H1 (cell line): ENCODE measurements at regions not wholly inside any gene's neighbourhood (a gene's known extent, or its start where the extent isn't known, plus 50 kb on each side); places are given as distances from the start of the nearest gene placed in this dataset.
A peak's percentile ranks its signal among the peaks of the same experiment; 100 is the strongest.

Experiments
- CTCF ChIA-PET: fragments of 300-600 bp; sonication (Branson Sonifier 250); formaldehyde crosslinking; loops from one replicate; lab custom pipeline; 2021; ENCODE audit not compliant: partially characterized antibody; lab: Charles Lee
- POLR2A ChIA-PET: fragments of 300-600 bp; sonication (Branson Sonifier 250); formaldehyde crosslinking; loops from one replicate; lab custom pipeline; 2021; ENCODE audit warnings: inconsistent platforms; ENCODE audit not compliant: partially characterized antibody; lab: Charles Lee
- DNase-seq, 2 experiments: peaks; one replicate each; pipeline versions ENCODE4 v3.0.0 to v3.0.0-alpha.2; 2010 to 2022; ENCODE audit warnings: low spot score in 2 of 2, low read depth in 1 of 2, mixed read lengths in 1 of 2
- FAIRE-seq: peaks from 2 replicates; lab custom pipeline; 2011; peaks lifted over from hg19 to GRCh38; lab: Jason Lieb, UNC
- H2AFZ ChIP-seq: 2 replicates; pipeline ENCODE4 v1.8.1; 2012; ENCODE audit warnings: low read length, inconsistent platforms
- H2AK5ac ChIP-seq: 2 replicates; pipeline ENCODE4 v1.6.1; 2013; ENCODE audit warnings: low read depth, low read length
- H2BK120ac ChIP-seq: replicated peaks from 2 replicates; pipeline ENCODE3; 2013; ENCODE audit warnings: low read depth, low read length, inconsistent platforms
- H2BK12ac ChIP-seq: 2 replicates; pipeline ENCODE4 v1.6.1; 2013; ENCODE audit warnings: low read depth, low read length
- H2BK15ac ChIP-seq: 2 replicates; pipeline ENCODE4 v1.6.1; 2013; ENCODE audit warnings: low read length
- H2BK20ac ChIP-seq: 2 replicates; pipeline ENCODE4 v1.6.1; 2013; ENCODE audit warnings: low read length
- H2BK5ac ChIP-seq: 2 replicates; pipeline ENCODE4 v1.6.1; 2013; ENCODE audit warnings: low read depth, low read length
- H3K14ac ChIP-seq: 2 replicates; pipeline ENCODE4 v1.6.1; 2013; ENCODE audit warnings: inconsistent platforms; ENCODE audit not compliant: insufficient read length
- H3K18ac ChIP-seq: 2 replicates; pipeline ENCODE4 v1.6.1; 2013; ENCODE audit warnings: low read length; ENCODE audit errors: extremely low read depth
- H3K23ac ChIP-seq: 2 replicates; pipeline ENCODE4 v1.6.1; 2013; ENCODE audit warnings: inconsistent platforms; ENCODE audit not compliant: insufficient read length
- H3K23me2 ChIP-seq: 2 replicates; pipeline ENCODE4 v1.6.1; 2013; ENCODE audit warnings: low read depth, low read length
- H3K27ac ChIP-seq: 2 replicates; pipeline ENCODE4 v1.6.1; 2011; ENCODE audit warnings: low read depth, low read length, inconsistent platforms
- H3K27me3 ChIP-seq, 4 experiments: replicated peaks in 1 of 4; 1 replicate in 1 of 4; 2 replicates in 3 of 4; pipeline versions ENCODE4 v1.6.1 to v1.8.1; 2011 to 2013; ENCODE audit warnings: low read length in 3 of 4, mild to moderate bottlenecking in 3 of 4, inconsistent platforms in 2 of 4, mixed read lengths in 2 of 4, moderate library complexity in 1 of 4; ENCODE audit not compliant: control insufficient read depth in 3 of 4, insufficient read depth in 3 of 4; ENCODE audit errors: extremely low read depth in 1 of 4
- H3K36me3 ChIP-seq, 4 experiments: 2 replicates each; pipeline versions ENCODE4 v1.6.1 to v1.8.1; 2011 to 2013; ENCODE audit warnings: mild to moderate bottlenecking in 4 of 4, low read length in 3 of 4, moderate library complexity in 2 of 4, control low read depth in 1 of 4, inconsistent platforms in 1 of 4; ENCODE audit not compliant: insufficient read depth in 4 of 4, control insufficient read depth in 2 of 4
- H3K4ac ChIP-seq: replicated peaks from 2 replicates; pipeline ENCODE3; 2013; ENCODE audit warnings: low read length, low read depth, mixed read lengths, inconsistent platforms; ENCODE audit not compliant: insufficient read length
- H3K4me1 ChIP-seq, 4 experiments: replicated peaks in 1 of 4; 1 replicate in 1 of 4; 2 replicates in 3 of 4; pipeline versions ENCODE4 v1.6.1 to v1.8.1; 2011 to 2013; ENCODE audit warnings: low read length in 3 of 4, inconsistent platforms in 2 of 4, mixed read lengths in 1 of 4; ENCODE audit not compliant: insufficient read depth in 4 of 4, control insufficient read depth in 3 of 4
- H3K4me2 ChIP-seq, 2 experiments: 2 replicates each; pipeline versions ENCODE4 v1.6.1 to v1.8.1; 2011 to 2013; ENCODE audit warnings: low read depth in 2 of 2, low read length in 2 of 2, control low read depth in 1 of 2, inconsistent platforms in 1 of 2, mild to moderate bottlenecking in 1 of 2; ENCODE audit not compliant: insufficient read depth in 1 of 2
- H3K4me3 ChIP-seq, 4 experiments: fragments of 200-600, 300-600 bp in 1 of 4; sonication (generic), shearing (Covaris generic), sonication (Bioruptor Twin) in 1 of 4; 2 replicates each; pipeline versions ENCODE4 v1.5.1 to v1.8.1; 2011 to 2016; ENCODE audit warnings: low read length in 4 of 4, low read depth in 3 of 4, control low read depth in 2 of 4, inconsistent platforms in 2 of 4, mild to moderate bottlenecking in 2 of 4, mixed read lengths in 1 of 4, moderate library complexity in 1 of 4; ENCODE audit not compliant: insufficient read depth in 2 of 4; ENCODE audit errors: extremely low read depth in 1 of 4
- H3K56ac ChIP-seq: replicated peaks from 2 replicates; pipeline ENCODE3; 2013; ENCODE audit warnings: low read depth, mild to moderate bottlenecking, mixed read lengths, low read length, inconsistent platforms; ENCODE audit not compliant: insufficient read length
- H3K79me1 ChIP-seq: 2 replicates; pipeline ENCODE4 v1.6.1; 2013; ENCODE audit warnings: low read depth, low read length, control low read depth
- H3K79me2 ChIP-seq, 2 experiments: 2 replicates each; pipeline versions ENCODE4 v1.6.1 to v1.8.1; 2012 to 2013; ENCODE audit warnings: low read length in 2 of 2, mild to moderate bottlenecking in 2 of 2, inconsistent platforms in 1 of 2; ENCODE audit not compliant: insufficient read depth in 2 of 2, control insufficient read depth in 1 of 2
- H3K9ac ChIP-seq, 4 experiments: replicated peaks in 1 of 4; 1 replicate in 1 of 4; 2 replicates in 3 of 4; pipeline versions ENCODE4 v1.6.1 to v1.8.1; 2011 to 2013; ENCODE audit warnings: low read depth in 3 of 4, low read length in 3 of 4, control low read depth in 2 of 4, mild to moderate bottlenecking in 2 of 4, moderate library complexity in 2 of 4, inconsistent platforms in 1 of 4; ENCODE audit errors: extremely low read depth in 1 of 4
- H3K9me3 ChIP-seq, 2 experiments: 2 replicates each; pipeline versions ENCODE4 v1.6.1 to v1.8.1; 2012 to 2013; ENCODE audit warnings: mild to moderate bottlenecking in 2 of 2, moderate library complexity in 2 of 2, control low read depth in 1 of 2, inconsistent platforms in 1 of 2, low read depth in 1 of 2, low read length in 1 of 2, mixed read lengths in 1 of 2; ENCODE audit not compliant: insufficient read depth in 2 of 2
- H4K20me1 ChIP-seq, 2 experiments: replicated peaks in 1 of 2; 2 replicates each; pipeline versions ENCODE3 to v1.8.1; 2011 to 2013; ENCODE audit warnings: inconsistent platforms in 2 of 2, low read length in 2 of 2, mild to moderate bottlenecking in 1 of 2; ENCODE audit not compliant: insufficient read depth in 2 of 2, control insufficient read depth in 1 of 2
- H4K5ac ChIP-seq: 2 replicates; pipeline ENCODE4 v1.6.1; 2013; ENCODE audit warnings: low read length, low read depth, mixed read lengths, inconsistent platforms; ENCODE audit not compliant: insufficient read length
- H4K8ac ChIP-seq: 2 replicates; pipeline ENCODE4 v1.8.0; 2013; ENCODE audit warnings: mild to moderate bottlenecking, moderate library complexity, low read length, inconsistent platforms; ENCODE audit not compliant: insufficient read depth; ENCODE audit errors: extremely low read depth
- H4K91ac ChIP-seq: replicated peaks from 2 replicates; pipeline ENCODE3; 2013; ENCODE audit warnings: low read length, mixed read lengths, inconsistent platforms; ENCODE audit not compliant: insufficient read length
- ATF2 ChIP-seq: IDR thresholded peaks from 2 replicates; pipeline ENCODE4 v1.6.1; 2012; ENCODE audit warnings: low read length, inconsistent platforms
- CHD2 ChIP-seq: IDR thresholded peaks from 2 replicates; pipeline ENCODE4 v1.6.1; 2012; ENCODE audit warnings: low read length, improper control_type of control experiment
- CREB1 ChIP-seq: IDR thresholded peaks from 2 replicates; pipeline ENCODE4 v1.6.1; 2012; ENCODE audit warnings: inconsistent platforms
- GABPA ChIP-seq: IDR thresholded peaks from 2 replicates; pipeline ENCODE4 v1.6.1; 2011; ENCODE audit warnings: mild to moderate bottlenecking, low read length, moderate library complexity, borderline replicate concordance; ENCODE audit not compliant: insufficient read depth
- HDAC2 ChIP-seq, 2 experiments: fragments of 300-600 bp in 1 of 2; sonication (generic) in 1 of 2; IDR thresholded peaks; 2 replicates each; pipeline ENCODE4 v1.6.1; 2011 to 2012; ENCODE audit warnings: low read depth in 2 of 2, low read length in 2 of 2, mild to moderate bottlenecking in 2 of 2, moderate library complexity in 2 of 2, borderline replicate concordance in 1 of 2, inconsistent platforms in 1 of 2
- HDAC6 ChIP-seq: IDR thresholded peaks from one replicate; pipeline ENCODE4 v1.7.1; 2012; ENCODE audit warnings: low read depth, mild to moderate bottlenecking, inconsistent platforms, low read length, moderate library complexity
- JUND ChIP-seq: IDR thresholded peaks from 2 replicates; pipeline ENCODE4 v1.6.1; 2011; ENCODE audit warnings: mild to moderate bottlenecking, improper control_type of control experiment, low read length
- NANOG ChIP-seq: IDR thresholded peaks from 2 replicates; pipeline ENCODE4 v1.6.1; 2011; ENCODE audit warnings: low read length, low read depth, mild to moderate bottlenecking, inconsistent platforms; ENCODE audit not compliant: insufficient read depth, poor library complexity, severe bottlenecking
- PHF8 ChIP-seq: fragments of 200-600 bp; sonication (generic); conservative IDR thresholded peaks from 2 replicates; pipeline ENCODE4 v1.7.1; 2012; ENCODE audit warnings: low read depth, mild to moderate bottlenecking, inconsistent platforms, low read length, moderate library complexity
- POLR2A ChIP-seq, 2 experiments: IDR thresholded peaks; 1 replicate in 1 of 2; 2 replicates in 1 of 2; pipeline ENCODE4 v1.6.1; 2011; ENCODE audit warnings: low read depth in 2 of 2, low read length in 2 of 2, mild to moderate bottlenecking in 2 of 2; ENCODE audit errors: control extremely low read depth in 1 of 2
- POLR2AphosphoS5 ChIP-seq: IDR thresholded peaks from 2 replicates; pipeline ENCODE4 v1.6.1; 2011; ENCODE audit warnings: low read depth, low read length
- POU5F1 ChIP-seq: IDR thresholded peaks from 2 replicates; pipeline ENCODE4 v1.6.1; 2011; ENCODE audit warnings: low read depth, mild to moderate bottlenecking, low read length, moderate library complexity
- RFX5 ChIP-seq: IDR thresholded peaks from 2 replicates; pipeline ENCODE4 v1.6.1; 2011; ENCODE audit warnings: low read depth, low read length, improper control_type of control experiment, borderline replicate concordance
- RNF2 ChIP-seq: fragments of 200-900, 300-1000 bp; sonication (generic); IDR thresholded peaks from 2 replicates; pipeline ENCODE4 v1.7.1; 2016; ENCODE audit warnings: borderline replicate concordance, low read depth, mild to moderate bottlenecking, antibody characterized with exemption, low read length; ENCODE audit not compliant: poor library complexity, severe bottlenecking; ENCODE audit errors: missing control alignments
- WGBS, 2 experiments: shearing (Covaris generic) in 1 of 2; methylation state at CpG; one replicate each; pipeline versions ENCODE4 v1.1.6 to v1.1.7; 2013 to 2015; ENCODE audit warnings: low lambda C conversion rate in 2 of 2, mixed read lengths in 2 of 2, inconsistent platforms in 1 of 2, low coverage in 1 of 2, missing lambda C conversion rate in 1 of 2; ENCODE audit not compliant: insufficient replicate concordance in 2 of 2, insufficient coverage in 1 of 2, insufficient read length in 1 of 2; ENCODE audit errors: extremely low coverage in 1 of 2, missing lambda C conversion rate in 1 of 2; 5-methylcytosine and 5-hydroxymethylcytosine counted together

GRCh38 chr21:19236209-19236608, 832.6 kb upstream of the TMPRSS15 start:
- Histone ChIP-seq H2BK5ac (no peak overlapping the region), H3K79me1 (no peaks in the 10 kb centered on the region), H3K4ac (no peak overlapping the region), H3K56ac (no peak overlapping the region), H2BK12ac (no peak overlapping the region), H3K23me2 (no peaks in the 10 kb centered on the region), H2BK15ac (no peak overlapping the region), H3K14ac (no peak overlapping the region), H3K4me1 (no peaks in the 10 kb centered on the region), H2BK20ac (no peak overlapping the region), H2BK120ac (no peak overlapping the region), H4K8ac (no peak overlapping the region), H4K20me1 (no peaks in the 10 kb centered on the region), H3K79me2 (no peaks in the 10 kb centered on the region), H2AFZ (0 out of 2 replicates have a peak overlapping the region, but pooled peaks have one; percentile 40), H4K91ac (no peak overlapping the region), H3K27ac (no peak overlapping the region), H3K27me3 (no peaks in the 10 kb centered on the region), H4K5ac (no peak overlapping the region), H3K4me2 (no peak overlapping the region), H2AK5ac (no peak overlapping the region), H3K18ac (no peak overlapping the region), H3K23ac (no peak overlapping the region), H3K9me3 (no peaks in the 10 kb centered on the region), H3K36me3 (no peaks in the 10 kb centered on the region), H3K9ac (no peak overlapping the region), H3K4me3 (no peak overlapping the region)
- DNase-seq = no peak
- POLR2A ChIA-PET = no interaction called here
- CTCF ChIA-PET = no interaction called here
- 95% methylated on average over 9 of the region's 9 CpGs; no CpG with 5 or more reads in 1 of the 2 experiments for WGBS, 2 experiments
- FAIRE-seq = no peak
- TF ChIP-seq HDAC6 = no peak
- no peak for TF ChIP-seq GABPA
- TF ChIP-seq HDAC2 (IDR thresholded peaks at IDR 0.05; ENCODE audit: borderline replicate concordance in 1 of 2, low read depth in 2 of 2, low read length in 2 of 2) = no peak
- TF ChIP-seq POU5F1 = no peak
- TF ChIP-seq POLR2A (IDR thresholded peaks at IDR 0.05; ENCODE audit: control extremely low read depth in 1 of 2, low read depth in 2 of 2, low read length in 2 of 2) = no peak
- no peak for TF ChIP-seq RFX5
- no peak for TF ChIP-seq CREB1
- no peak for TF ChIP-seq POLR2AphosphoS5
- no peak for TF ChIP-seq CHD2
- no peak for TF ChIP-seq JUND
- TF ChIP-seq NANOG = no peak
- no peak for TF ChIP-seq ATF2
- no peak for TF ChIP-seq PHF8
- TF ChIP-seq RNF2 = no peak
